IMR-90 (cell line): ENCODE measurements at regions not wholly inside any gene's neighbourhood (a gene's known extent, or its start where the extent isn't known, plus 50 kb on each side); places are given as distances from the start of the nearest gene placed in this dataset.
"Not testable (repeated sequence)": the region's sequence is repeated elsewhere in the genome, so short reads cannot be mapped to it uniquely, and the experiment has no call there.

Experiments
- ATAC-seq: fragments of 200-7000 bp; cut with Tn5 transposase; 2 replicates; pipeline ENCODE4 v1.9.1; 2020; ENCODE audit warnings: low read depth, mild to moderate bottlenecking, moderate library complexity
- BruUV-seq: library from RNA; stranded (reverse); fragments of 400-500 nt; replicated peaks from 2 replicates; lab custom pipeline; 2021; lab: Mats Ljungman, UMichigan
- CTCF ChIA-PET: fragments of 300-600 bp; formaldehyde crosslinking; extraction: SDS; loops from one replicate; lab custom pipeline; 2021; ENCODE audit warnings: antibody characterized with exemption; lab: Yijun Ruan, JAX
- POLR2A ChIA-PET: fragments of 300-600 bp; sonication (Branson Sonifier 250); formaldehyde crosslinking; loops from one replicate; lab custom pipeline; 2022; ENCODE audit warnings: antibody characterized with exemption; ENCODE audit not compliant: unreplicated experiment; lab: Charles Lee
- DNase-seq: peaks from one replicate; pipeline ENCODE4 v3.0.0; 2013
- H2AFZ ChIP-seq: replicated peaks from 2 replicates; pipeline ENCODE3; 2013; ENCODE audit warnings: low read length, mild to moderate bottlenecking; ENCODE audit not compliant: poor library complexity
- H2AK5ac ChIP-seq: 2 replicates; pipeline ENCODE4 v1.6.1; 2013; ENCODE audit warnings: low read depth, low read length, inconsistent platforms
- H2AK9ac ChIP-seq: replicated peaks from 2 replicates; pipeline ENCODE3; 2013; ENCODE audit warnings: mild to moderate bottlenecking, low read depth, low read length, moderate library complexity; ENCODE audit not compliant: poor library complexity
- H2BK120ac ChIP-seq: 2 replicates; pipeline ENCODE4 v1.6.1; 2013; ENCODE audit warnings: low read depth, low read length, inconsistent platforms
- H2BK15ac ChIP-seq: 3 replicates; pipeline ENCODE4 v1.6.1; 2013; ENCODE audit warnings: low read depth, low read length, inconsistent platforms
- H2BK20ac ChIP-seq: 2 replicates; pipeline ENCODE4 v1.6.1; 2013; ENCODE audit warnings: low read depth, mild to moderate bottlenecking, inconsistent platforms, low read length, moderate library complexity
- H2BK5ac ChIP-seq: 2 replicates; pipeline ENCODE4 v1.6.1; 2013; ENCODE audit warnings: mild to moderate bottlenecking, low read depth, low read length, inconsistent platforms; ENCODE audit not compliant: poor library complexity, severe bottlenecking
- H3K14ac ChIP-seq: replicated peaks from 2 replicates; pipeline ENCODE4 v1.6.1; 2013; ENCODE audit warnings: low read depth, low read length, inconsistent platforms
- H3K18ac ChIP-seq: 2 replicates; pipeline ENCODE4 v1.6.1; 2013; ENCODE audit warnings: low read depth, low read length, control low read depth
- H3K23ac ChIP-seq: 2 replicates; pipeline ENCODE4 v1.6.1; 2013; ENCODE audit warnings: low read depth, low read length, inconsistent platforms
- H3K27ac ChIP-seq: 2 replicates; pipeline ENCODE4 v1.5.1; 2013; ENCODE audit warnings: mild to moderate bottlenecking, control low read depth, low read length; ENCODE audit not compliant: insufficient read depth
- H3K27me3 ChIP-seq: 2 replicates; pipeline ENCODE4 v1.6.1; 2013; ENCODE audit warnings: low read length; ENCODE audit not compliant: control insufficient read depth, insufficient read depth
- H3K36me3 ChIP-seq: 2 replicates; pipeline ENCODE4 v1.6.1; 2013; ENCODE audit warnings: low read length, mixed read lengths; ENCODE audit not compliant: control insufficient read depth, insufficient read depth
- H3K4ac ChIP-seq: 2 replicates; pipeline ENCODE4 v1.6.1; 2013; ENCODE audit warnings: low read depth, low read length, inconsistent platforms
- H3K4me1 ChIP-seq: 2 replicates; pipeline ENCODE4 v1.6.1; 2013; ENCODE audit warnings: low read length, mixed read lengths; ENCODE audit not compliant: control insufficient read depth, insufficient read depth
- H3K4me2 ChIP-seq: 2 replicates; pipeline ENCODE4 v1.6.1; 2013; ENCODE audit warnings: low read depth, mild to moderate bottlenecking, control low read depth, low read length, moderate library complexity
- H3K4me3 ChIP-seq: 2 replicates; pipeline ENCODE4 v1.5.1; 2013; ENCODE audit warnings: low read depth, mild to moderate bottlenecking, control low read depth, low read length, moderate library complexity; ENCODE audit not compliant: insufficient read depth
- H3K56ac ChIP-seq: 2 replicates; pipeline ENCODE4 v1.6.1; 2013; ENCODE audit warnings: low read length, inconsistent platforms; ENCODE audit not compliant: insufficient read depth; ENCODE audit errors: extremely low read depth
- H3K79me1 ChIP-seq, 2 experiments: 2 replicates each; pipeline ENCODE4 v1.6.1; 2013; ENCODE audit warnings: low read length in 2 of 2, inconsistent platforms in 1 of 2, low read depth in 1 of 2
- H3K9ac ChIP-seq: 2 replicates; pipeline ENCODE4 v1.6.1; 2013; ENCODE audit warnings: low read depth, low read length, control low read depth
- H3K9me1 ChIP-seq: 2 replicates; pipeline ENCODE4 v1.6.1; 2013; ENCODE audit warnings: low read length, inconsistent platforms; ENCODE audit not compliant: insufficient read depth
- H3K9me3 ChIP-seq: 2 replicates; pipeline ENCODE4 v1.6.1; 2013; ENCODE audit warnings: low read length; ENCODE audit not compliant: control insufficient read depth, insufficient read depth
- H4K20me1 ChIP-seq: 2 replicates; pipeline ENCODE4 v1.6.1; 2013; ENCODE audit warnings: low read length, inconsistent platforms; ENCODE audit not compliant: insufficient read depth
- H4K5ac ChIP-seq: 2 replicates; pipeline ENCODE4 v1.6.1; 2013; ENCODE audit warnings: mild to moderate bottlenecking, low read depth, low read length, control low read depth
- H4K8ac ChIP-seq, 2 experiments: 2 replicates each; pipeline ENCODE4 v1.6.1; 2013; ENCODE audit warnings: low read depth in 2 of 2, low read length in 2 of 2, control low read depth in 1 of 2, inconsistent platforms in 1 of 2
- H4K91ac ChIP-seq: 2 replicates; pipeline ENCODE4 v1.6.1; 2013; ENCODE audit warnings: low read depth, low read length, inconsistent platforms; ENCODE audit not compliant: insufficient read depth
- WGBS, 2 experiments: methylation state at CpG; one replicate each; pipeline versions ENCODE4 v1.1.5 to v1.1.7; 2013; ENCODE audit warnings: missing lambda C conversion rate in 2 of 2; ENCODE audit not compliant: insufficient read length in 1 of 2; ENCODE audit errors: extremely low coverage in 2 of 2; 5-methylcytosine and 5-hydroxymethylcytosine counted together
- dilution Hi-C: fragments of 300-500 bp; cut with HindIII; formaldehyde crosslinking; loops from one replicate; pipeline ENCODE4 v1.14.3; 2018; ENCODE audit warnings: low sequenced_read_pairs; ENCODE audit not compliant: unreplicated experiment
- in situ Hi-C: fragments of 300-500 bp; cut with MboI; formaldehyde crosslinking; loops from 3 replicates; pipeline ENCODE4 v1.14.3; 2019; ENCODE audit warnings: low sequenced_read_pairs, inconsistent platforms, mixed read lengths
- intact Hi-C: fragments of 100-400 bp; cut with micrococcal nuclease; formaldehyde crosslinking; loops from 2 replicates; pipeline ENCODE4 v1.10.0; 2022

- H2BK15ac ChIP-seq, dilution Hi-C loops, H2AK5ac ChIP-seq, H3K27ac ChIP-seq, H3K18ac ChIP-seq, H3K79me1 ChIP-seq, ATAC-seq, H2BK20ac ChIP-seq, H2BK5ac ChIP-seq, H4K8ac ChIP-seq, H2AK9ac ChIP-seq, H3K9ac ChIP-seq, H3K4me3 ChIP-seq, H4K20me1 ChIP-seq, H2AFZ ChIP-seq, H4K91ac ChIP-seq, H3K9me3 ChIP-seq, H3K14ac ChIP-seq, DNase-seq, H3K23ac ChIP-seq, H3K4ac ChIP-seq, H3K36me3 ChIP-seq, H3K27me3 ChIP-seq, in situ Hi-C loops, POLR2A ChIA-PET, BruUV-seq, CTCF ChIA-PET, H3K56ac ChIP-seq, H4K5ac ChIP-seq, H2BK120ac ChIP-seq, intact Hi-C loops, H3K4me2 ChIP-seq, H3K4me1 ChIP-seq, H3K9me1 ChIP-seq: not testable (repeated sequence)
- WGBS, 2 experiments, result 50% methylated on average over 1 of the region's 7 CpGs; no CpG with 5 or more reads in 1 of the 2 experiments
Measured at GRCh38 chr7:55686771-55687170, 114.5 kb upstream of the VOPP1 start.

GRCh38 chr7:55683501-55683900 lies 111.2 kb upstream of the VOPP1 start:
- dilution Hi-C loops, H3K9me3 ChIP-seq, H3K4me2 ChIP-seq, H3K36me3 ChIP-seq, H2BK15ac ChIP-seq, H3K4ac ChIP-seq, H3K79me1 ChIP-seq, H2BK120ac ChIP-seq, ATAC-seq, H3K4me1 ChIP-seq, H4K20me1 ChIP-seq, POLR2A ChIA-PET, H3K56ac ChIP-seq, H3K27ac ChIP-seq, in situ Hi-C loops, H4K91ac ChIP-seq, H3K18ac ChIP-seq, H2AK9ac ChIP-seq, H2BK5ac ChIP-seq, H3K14ac ChIP-seq, DNase-seq, H3K9ac ChIP-seq, H3K23ac ChIP-seq, H4K8ac ChIP-seq, H3K4me3 ChIP-seq, H2BK20ac ChIP-seq, intact Hi-C loops, CTCF ChIA-PET, H3K9me1 ChIP-seq, H2AFZ ChIP-seq, H2AK5ac ChIP-seq, H4K5ac ChIP-seq, H3K27me3 ChIP-seq, BruUV-seq: not testable (repeated sequence)
- 57% methylated on average over 4 of the region's 9 CpGs; no CpG with 5 or more reads in 1 of the 2 experiments for WGBS, 2 experiments
